HepG2 (cell line): ENCODE measurements at regions not wholly inside any gene's neighbourhood (a gene's known extent, or its start where the extent isn't known, plus 50 kb on each side); places are given as distances from the start of the nearest gene placed in this dataset.
"Not testable (repeated sequence)": the region's sequence is repeated elsewhere in the genome, so short reads cannot be mapped to it uniquely, and the experiment has no call there.

Experiments
- ATAC-seq: fragments of 200-7000 bp; cut with Tn5 transposase; 3 replicates; pipeline ENCODE4 v1.9.1; 2020; ENCODE audit warnings: mild to moderate bottlenecking, moderate library complexity
- BruUV-seq: library from RNA; stranded (reverse); fragments of 400-500 nt; replicated peaks from 2 replicates; lab custom pipeline; 2021; lab: Mats Ljungman, UMichigan
- CTCF ChIA-PET: fragments of 300-600 bp; formaldehyde crosslinking; extraction: SDS; loops from one replicate; lab custom pipeline; 2021; ENCODE audit warnings: low total read pairs, inconsistent platforms, low intra/inter-chr PET ratio; lab: Yijun Ruan, JAX
- POLR2A ChIA-PET: fragments of 350-600 bp; sonication (Branson Sonifier 250); formaldehyde crosslinking; loops from one replicate; lab custom pipeline; 2020; ENCODE audit warnings: antibody characterized with exemption, inconsistent platforms; lab: Yijun Ruan, JAX
- DNase-seq: peaks from one replicate; pipeline ENCODE4 v3.0.0-alpha.2; 2015; ENCODE audit warnings: low spot score
- FAIRE-seq: peaks from 3 replicates; lab custom pipeline; 2011; peaks lifted over from hg19 to GRCh38; lab: Jason Lieb, UNC
- H2AFZ ChIP-seq: one replicate; pipeline ENCODE4 v1.6.1; 2011; ENCODE audit warnings: low read length, inconsistent platforms
- H3K27ac ChIP-seq: fragments of 300-600 bp; 3 replicates; pipeline ENCODE4 v1.8.0; 2011; ENCODE audit warnings: mixed run types, mild to moderate bottlenecking, mixed read lengths, low read length, inconsistent platforms; ENCODE audit not compliant: insufficient read depth; ENCODE audit errors: extremely low read length
- H3K27me3 ChIP-seq, 2 experiments: fragments of 200-600 bp in 1 of 2; 2 replicates in 1 of 2; 3 replicates in 1 of 2; pipeline versions ENCODE4 v1.6.0 to v1.8.0; 2011; ENCODE audit warnings: low read length in 2 of 2, mild to moderate bottlenecking in 2 of 2, moderate library complexity in 2 of 2, inconsistent platforms in 1 of 2; ENCODE audit not compliant: insufficient read depth in 2 of 2, control insufficient read depth in 1 of 2
- H3K36me3 ChIP-seq, 2 experiments: fragments of 200-600 bp in 1 of 2; replicated peaks in 1 of 2; 2 replicates in 1 of 2; 3 replicates in 1 of 2; pipeline versions ENCODE4 v1.5.1 to v1.8.0; 2011; ENCODE audit warnings: low read length in 2 of 2, inconsistent platforms in 1 of 2; ENCODE audit not compliant: insufficient read depth in 2 of 2, control insufficient read depth in 1 of 2
- H3K4me1 ChIP-seq: 2 replicates; pipeline ENCODE4 v1.5.1; 2012; ENCODE audit warnings: low read length, inconsistent platforms; ENCODE audit not compliant: insufficient read depth
- H3K4me2 ChIP-seq: 2 replicates; pipeline ENCODE4 v1.6.0; 2011; ENCODE audit warnings: low read depth, low read length, inconsistent platforms
- H3K4me3 ChIP-seq, 3 experiments: fragments of 200-600 bp in 1 of 3; sonication (generic), shearing (Covaris generic) in 1 of 3; replicated peaks in 1 of 3; 2 replicates each; pipeline ENCODE4 v1.5.1; 2011 to 2016; ENCODE audit warnings: low read length in 3 of 3, inconsistent platforms in 2 of 3, low read depth in 2 of 3, mild to moderate bottlenecking in 2 of 3, control low read depth in 1 of 3, mixed read lengths in 1 of 3; ENCODE audit not compliant: insufficient read depth in 1 of 3
- H3K79me2 ChIP-seq: one replicate; pipeline ENCODE4 v1.6.1; 2011; ENCODE audit warnings: low read length, inconsistent platforms; ENCODE audit not compliant: insufficient read depth
- H3K9ac ChIP-seq: 2 replicates; pipeline ENCODE4 v1.6.0; 2011; ENCODE audit warnings: mild to moderate bottlenecking, low read depth, low read length, inconsistent platforms; ENCODE audit not compliant: insufficient read depth
- H3K9me3 ChIP-seq: 2 replicates; pipeline ENCODE4 v1.5.1; 2012; ENCODE audit warnings: mild to moderate bottlenecking, low read length
- H4K20me1 ChIP-seq: 2 replicates; pipeline ENCODE4 v1.6.0; 2011; ENCODE audit warnings: inconsistent platforms, mild to moderate bottlenecking, low read length, moderate library complexity; ENCODE audit not compliant: insufficient read depth
- RCOR2 ChIP-seq: IDR thresholded peaks from 2 replicates; pipeline ENCODE4 v1.6.1; 2016; ENCODE audit warnings: missing biosample characterization, missing genetic modification reagents
- SP140L ChIP-seq: sonication (generic); formaldehyde crosslinking; IDR thresholded peaks from 2 replicates; pipeline ENCODE4 v1.4.0; 2020; ENCODE audit warnings: missing genetic modification reagents, borderline replicate concordance
- SYNCRIP ChIP-seq: fragments of 200-400 bp; formaldehyde crosslinking; IDR thresholded peaks from 2 replicates; pipeline ENCODE4 v1.6.1; 2018; ENCODE audit warnings: mild to moderate bottlenecking, low read depth, low read length; ENCODE audit not compliant: insufficient read depth
- WGBS: methylation state at CpG from one replicate; pipeline ENCODE4 v1.1.6; 2017; ENCODE audit warnings: low lambda C conversion rate; 5-methylcytosine and 5-hydroxymethylcytosine counted together
- in situ Hi-C: cut with HindIII; loops from 2 replicates; pipeline ENCODE4 v1.10.0; 2017; ENCODE audit warnings: low pct_unique_long_range_greater_than_20kb; ENCODE audit not compliant: extremely low pct_ligation_motif_present
- intact Hi-C: fragments of 100-400 bp; cut with micrococcal nuclease; formaldehyde crosslinking; loops from one replicate; pipeline ENCODE4 v1.10.0; 2022; ENCODE audit not compliant: unreplicated experiment
- TF ChIP-seq, protein P1 (sequence below): sonication (generic); formaldehyde crosslinking; IDR thresholded peaks from 2 replicates; pipeline ENCODE4 v1.5.0; 2020; ENCODE audit warnings: missing genetic modification reagents, mild to moderate bottlenecking, borderline replicate concordance
- TF ChIP-seq, protein P2 (sequence below): sonication (generic); formaldehyde crosslinking; IDR thresholded peaks from 2 replicates; pipeline ENCODE4 v1.4.0; 2020; ENCODE audit warnings: missing genetic modification reagents; ENCODE audit errors: not compliant biosample characterization

DNA sequence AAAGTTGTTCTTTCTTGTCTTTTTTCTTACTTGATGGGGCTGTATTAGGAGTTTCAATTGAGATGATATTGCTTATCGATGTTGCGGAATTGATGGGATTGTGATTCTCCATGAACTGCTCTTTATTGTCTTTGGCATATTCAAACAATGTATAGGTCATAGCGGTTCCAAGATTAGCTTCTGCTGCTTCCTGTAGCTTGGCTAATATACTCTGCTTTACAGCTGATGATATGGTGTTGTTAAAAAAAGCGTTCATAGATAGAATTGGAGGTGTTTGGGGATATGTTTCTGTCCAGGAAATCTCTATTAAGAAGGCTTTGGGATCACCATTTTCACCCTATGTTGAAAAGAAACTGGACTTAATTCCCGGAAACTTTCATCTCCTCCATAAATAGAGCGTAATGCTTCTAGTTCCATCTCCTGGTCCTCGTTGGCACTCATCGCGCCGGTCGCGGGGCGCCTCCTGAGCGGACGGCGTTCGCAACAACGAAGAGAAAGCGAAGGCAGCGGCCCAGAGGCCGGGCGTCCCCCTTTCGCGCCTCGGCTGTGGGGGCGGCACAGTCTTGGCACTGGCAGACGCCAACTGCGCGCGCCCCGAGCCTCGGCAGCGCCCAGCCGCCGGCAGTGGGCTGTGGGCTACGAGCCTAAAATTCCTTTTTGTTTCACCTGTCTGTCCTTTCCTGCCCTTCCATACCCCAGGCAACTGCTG is 95.3 kb upstream of the CDK13 start:
- CTCF ChIA-PET, H3K9ac ChIP-seq, H3K4me2 ChIP-seq, H3K4me3 ChIP-seq, H3K9me3 ChIP-seq, H4K20me1 ChIP-seq, H3K79me2 ChIP-seq, H2AFZ ChIP-seq, intact Hi-C loops, FAIRE-seq, BruUV-seq, H3K4me1 ChIP-seq, H3K27me3 ChIP-seq, in situ Hi-C loops, POLR2A ChIA-PET, H3K36me3 ChIP-seq, DNase-seq, H3K27ac ChIP-seq: not testable (repeated sequence)
- 51% methylated on average over 31 of the region's 36 CpGs for WGBS
- peak; percentile 87 for ATAC-seq

DNA sequence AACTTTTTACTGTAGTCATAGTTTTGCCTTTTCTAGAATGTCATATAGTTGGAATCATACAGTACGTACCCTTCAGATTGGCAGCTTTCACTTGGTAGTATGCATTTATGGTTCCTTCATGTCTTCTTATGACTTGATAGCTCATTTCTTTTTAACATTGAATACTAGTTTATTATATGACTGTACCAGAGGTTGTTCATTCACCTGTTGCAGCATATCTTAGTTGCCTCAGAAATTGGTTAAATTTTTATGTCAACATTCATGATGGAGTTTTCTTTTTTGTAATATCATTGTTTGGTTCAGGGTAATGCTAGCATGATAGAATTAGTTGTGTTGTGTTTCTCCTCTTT is 94.8 kb upstream of the CDK13 start:
- no peak overlapping the region for H3K4me2 ChIP-seq
- in situ Hi-C loops: no loop called here
- BruUV-seq: no TSS peak

More for the DNA sequence above, 94.8 kb upstream of the CDK13 start:
- WGBS: 85% methylated on average over 1 of the region's 1 CpG
- H4K20me1 ChIP-seq: no peaks in the 10 kb centered on the region
- no peaks in the 10 kb centered on the region for H3K36me3 ChIP-seq
- no peak overlapping the region for H3K9ac ChIP-seq
- DNase-seq: no peak
- no peaks in the 10 kb centered on the region for H3K9me3 ChIP-seq
- TF ChIP-seq, protein P1, sequence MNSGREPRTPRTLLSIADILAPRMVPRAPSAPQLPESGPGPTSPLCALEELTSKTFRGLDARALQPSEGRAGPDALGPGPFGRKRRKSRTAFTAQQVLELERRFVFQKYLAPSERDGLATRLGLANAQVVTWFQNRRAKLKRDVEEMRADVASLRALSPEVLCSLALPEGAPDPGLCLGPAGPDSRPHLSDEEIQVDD (CRISPR knock-in tag): no peak
- no peak for TF ChIP-seq RCOR2 (CRISPR knock-in tag)
- TF ChIP-seq, protein P2, sequence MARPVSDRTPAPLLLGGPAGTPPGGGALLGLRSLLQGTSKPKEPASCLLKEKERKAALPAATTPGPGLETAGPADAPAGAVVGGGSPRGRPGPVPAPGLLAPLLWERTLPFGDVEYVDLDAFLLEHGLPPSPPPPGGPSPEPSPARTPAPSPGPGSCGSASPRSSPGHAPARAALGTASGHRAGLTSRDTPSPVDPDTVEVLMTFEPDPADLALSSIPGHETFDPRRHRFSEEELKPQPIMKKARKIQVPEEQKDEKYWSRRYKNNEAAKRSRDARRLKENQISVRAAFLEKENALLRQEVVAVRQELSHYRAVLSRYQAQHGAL: no peak
- no peak for TF ChIP-seq SP140L (CRISPR knock-in tag)
- TF ChIP-seq SYNCRIP: no peak
- no peaks in the 10 kb centered on the region for H3K79me2 ChIP-seq
- H3K27me3 ChIP-seq: peaks cover 0 to 4% of the 10 kb centered on the region in 2 experiments; a peak in 1 of 5 replicates
- no peak for ATAC-seq
- no peak overlapping the region for H3K27ac ChIP-seq
- no peak for FAIRE-seq
- intact Hi-C loops: no loop called here
- CTCF ChIA-PET: no interaction called here
- no peaks in the 10 kb centered on the region for H3K4me1 ChIP-seq
- H3K4me3 ChIP-seq: no peak overlapping the region
- POLR2A ChIA-PET: no interaction called here
- no peak overlapping the region for H2AFZ ChIP-seq
